HG03558 (cell line): ENCODE measurements at regions not wholly inside any gene's neighbourhood (a gene's known extent, or its start where the extent isn't known, plus 50 kb on each side); places are given as distances from the start of the nearest gene placed in this dataset.
"Not testable (repeated sequence)": the region's sequence is repeated elsewhere in the genome, so short reads cannot be mapped to it uniquely, and the experiment has no call there.

ENCODE experiments used
- ATAC-seq: cut with Tn5 transposase; IDR thresholded peaks from one replicate; pipeline ENCODE4 v1.9.1; 2021; ENCODE audit warnings: moderate number of reproducible peaks; ENCODE audit not compliant: unreplicated experiment; ENCODE audit errors: extremely low read depth

DNA sequence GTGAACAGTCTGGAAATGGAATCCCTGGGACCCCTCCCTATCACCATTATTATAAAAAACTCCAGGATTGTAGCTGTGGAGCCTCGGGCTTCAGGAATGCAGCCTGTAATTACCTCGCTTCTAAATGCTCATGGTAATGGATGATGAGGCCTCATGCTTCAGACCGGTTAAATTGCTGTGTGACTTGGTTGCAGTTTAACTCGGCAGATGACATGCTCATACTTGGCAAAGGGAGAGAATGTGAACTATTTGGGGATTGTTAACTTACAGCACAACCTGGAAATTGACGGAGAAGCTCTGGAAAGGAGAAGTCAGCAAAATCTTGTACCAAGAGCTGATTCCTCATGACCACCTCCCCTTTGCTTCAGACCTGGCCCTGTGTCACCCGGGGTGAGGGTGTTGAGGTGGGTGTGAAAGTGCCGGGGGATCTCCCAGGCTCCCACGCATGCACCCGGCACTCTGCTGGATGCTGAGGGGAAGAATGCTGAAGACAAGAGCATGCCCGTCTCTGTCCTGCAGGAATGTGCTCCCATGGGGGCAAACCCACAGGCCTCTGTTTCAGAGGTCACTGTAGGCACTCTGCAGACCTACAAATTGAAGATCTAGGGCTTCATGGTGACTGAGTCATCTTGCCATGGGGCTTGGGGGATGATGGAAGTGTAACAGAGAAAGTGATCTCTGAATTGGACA lies 364.8 kb downstream of the RPS6KC1 start:
- no peak for ATAC-seq

DNA sequence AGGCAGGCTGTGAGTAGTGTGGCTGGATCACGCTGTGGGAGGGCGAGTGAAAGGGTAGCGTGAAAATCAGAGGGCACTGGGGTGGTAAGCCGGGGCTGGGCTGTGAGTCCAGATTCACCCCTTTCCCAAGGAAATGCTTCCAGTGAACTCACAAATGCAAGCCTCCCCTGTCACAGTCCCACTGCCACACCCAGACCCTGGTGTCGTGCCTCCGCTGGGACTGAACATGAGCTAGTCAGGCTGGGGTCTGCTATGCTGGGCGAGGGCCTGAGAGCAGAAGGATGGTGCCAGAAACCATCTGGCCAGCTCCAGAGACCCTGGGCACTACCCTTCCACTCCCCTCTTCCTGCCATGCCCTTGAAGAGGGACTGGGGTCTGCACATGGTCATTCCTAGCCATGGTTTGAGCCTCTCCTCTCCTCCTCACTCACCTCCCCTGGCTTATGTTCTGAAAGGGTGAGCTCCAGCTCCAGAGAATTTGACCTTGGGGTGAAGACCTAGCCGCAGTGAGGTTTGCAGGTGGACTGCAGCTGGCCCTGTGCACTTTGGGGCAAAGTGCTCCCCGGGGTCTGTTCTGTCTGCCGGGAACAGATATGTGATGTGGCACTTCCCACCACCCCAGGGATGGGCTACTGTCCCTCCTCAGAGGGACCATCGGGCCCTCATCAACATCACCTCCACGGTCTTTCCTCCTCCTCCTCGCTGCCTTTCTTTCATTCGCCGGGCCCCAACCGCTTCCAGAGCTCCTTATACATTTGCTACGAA lies 365.6 kb downstream of the RPS6KC1 start:
- no peak for ATAC-seq

DNA sequence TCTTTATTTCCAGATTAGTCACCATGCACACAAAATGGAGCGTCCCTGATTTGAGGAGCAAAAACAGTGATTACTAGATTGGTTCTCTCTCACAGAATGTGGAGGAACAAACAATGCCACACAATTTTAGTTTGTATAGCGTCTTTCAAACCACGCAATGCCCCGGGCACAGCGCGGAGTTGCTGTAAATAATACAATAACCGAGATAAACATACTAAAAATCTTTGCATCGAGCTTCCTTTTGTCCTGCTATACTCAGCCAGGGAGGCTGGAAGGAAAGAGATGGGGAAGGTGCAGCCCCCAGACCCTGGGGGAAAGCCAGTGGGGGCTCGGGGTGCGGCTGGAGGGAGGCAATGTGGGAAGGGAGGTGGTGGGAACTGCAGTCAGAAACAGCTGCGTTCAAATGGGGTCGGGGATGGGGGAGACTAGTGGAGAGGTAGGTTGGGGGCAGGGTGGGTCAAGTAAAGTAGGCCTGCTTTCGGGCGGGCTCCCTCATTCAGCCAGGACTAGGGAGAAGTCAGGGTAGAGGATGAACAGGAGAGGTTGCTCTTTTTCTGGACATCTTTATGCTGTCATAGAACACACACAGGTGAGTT lies 366.3 kb downstream of the RPS6KC1 start:
- no peak for ATAC-seq

- ATAC-seq: no peak
These were observed 366.8 kb downstream of the RPS6KC1 start for GRCh38 chr1:213417846-213418245.

GRCh38 chr1:213418268-213419071 lies 367.4 kb downstream of the RPS6KC1 start:
- ATAC-seq: no peak

DNA sequence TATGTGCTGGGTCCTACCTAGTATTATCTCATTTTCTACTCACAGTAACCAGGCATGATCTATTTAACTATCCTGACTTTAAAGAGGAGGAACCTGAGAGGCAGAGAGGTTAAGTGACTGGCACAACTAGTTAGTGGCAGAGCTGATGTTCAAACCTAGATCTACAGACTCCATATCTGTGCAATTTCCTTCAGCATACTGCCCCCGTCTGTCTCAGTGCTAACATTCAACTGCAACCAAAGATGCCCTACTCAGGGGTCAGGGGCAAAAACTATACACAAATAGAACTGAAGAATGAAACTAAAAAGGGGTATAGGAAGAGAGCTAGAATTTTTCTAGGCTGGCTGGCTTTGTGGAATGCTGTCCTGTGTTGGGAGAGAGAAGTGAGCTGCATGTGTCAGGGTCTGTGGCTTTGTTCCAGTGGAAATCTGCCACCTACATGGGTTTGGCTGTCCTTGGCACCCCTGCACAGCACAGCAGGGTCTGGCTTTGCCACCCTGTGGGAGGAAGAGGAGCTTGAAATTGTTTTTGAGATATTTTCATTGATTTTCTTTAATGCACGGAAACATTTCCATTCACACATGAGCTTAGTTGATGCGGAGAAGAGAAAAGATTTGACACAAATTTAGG lies 368.5 kb downstream of the RPS6KC1 start:
- ATAC-seq: no peak

- not testable (repeated sequence) for ATAC-seq
These were observed 370.1 kb downstream of the RPS6KC1 start for GRCh38 chr1:213421178-213421577.

GRCh38 chr1:213423041-213423440 lies 372.0 kb downstream of the RPS6KC1 start:
- ATAC-seq: no peak

GRCh38 chr1:213423605-213424004 lies 372.6 kb downstream of the RPS6KC1 start:
- no peak for ATAC-seq

- ATAC-seq: no peak
These were observed 374.5 kb downstream of the RPS6KC1 start for GRCh38 chr1:213425376-213426030.

- no peak for ATAC-seq
These were observed 378.6 kb downstream of the RPS6KC1 start for GRCh38 chr1:213429642-213430041.

DNA sequence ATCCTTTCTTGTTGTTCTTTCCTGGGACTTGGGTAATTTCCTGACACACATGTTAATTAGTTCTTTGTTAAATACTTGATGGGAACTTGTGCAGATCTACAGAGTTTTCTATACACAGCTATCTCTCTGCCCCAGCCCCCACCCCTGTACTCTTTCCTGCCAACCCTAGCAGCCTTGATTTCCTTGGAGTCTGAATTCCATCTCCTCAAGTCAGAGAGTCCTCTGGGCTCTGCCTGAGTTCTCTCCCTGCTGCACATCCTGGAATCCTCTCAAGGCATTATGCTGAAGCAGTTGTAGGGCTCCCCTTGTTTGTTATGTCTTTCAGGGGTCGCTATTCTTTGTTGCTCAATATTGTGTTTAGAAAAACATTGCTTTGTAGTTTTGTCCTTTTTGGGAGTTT lies 384.7 kb downstream of the RPS6KC1 start:
- ATAC-seq: no peak

DNA sequence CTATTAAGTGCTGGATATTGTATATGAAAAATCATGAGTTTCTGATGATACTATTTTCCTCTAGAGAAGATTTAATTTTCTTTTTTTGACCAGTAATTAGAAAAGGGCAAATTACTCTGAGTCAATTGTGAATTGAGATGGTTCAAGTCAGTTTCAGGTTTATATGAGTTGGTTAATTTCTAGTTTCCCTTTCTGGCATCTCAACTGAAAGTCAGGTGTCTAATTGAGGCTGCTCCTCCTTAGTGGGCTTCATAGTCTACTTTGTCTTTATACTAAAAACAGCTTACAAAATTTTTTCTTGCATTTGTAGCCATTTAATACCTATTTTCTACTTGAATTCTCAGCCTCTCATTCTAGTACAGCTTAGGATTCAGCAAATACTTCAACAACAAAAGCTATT lies 387.3 kb downstream of the RPS6KC1 start:
- no peak for ATAC-seq

- no peak for ATAC-seq
These were observed 388.7 kb downstream of the RPS6KC1 start for GRCh38 chr1:213439703-213440102.

GRCh38 chr1:213440766-213441165 lies 389.7 kb downstream of the RPS6KC1 start:
- no peak for ATAC-seq

GRCh38 chr1:213443415-213443814 lies 392.4 kb downstream of the RPS6KC1 start:
- ATAC-seq: no peak

GRCh38 chr1:213444224-213444623 lies 393.2 kb downstream of the RPS6KC1 start:
- no peak for ATAC-seq

DNA sequence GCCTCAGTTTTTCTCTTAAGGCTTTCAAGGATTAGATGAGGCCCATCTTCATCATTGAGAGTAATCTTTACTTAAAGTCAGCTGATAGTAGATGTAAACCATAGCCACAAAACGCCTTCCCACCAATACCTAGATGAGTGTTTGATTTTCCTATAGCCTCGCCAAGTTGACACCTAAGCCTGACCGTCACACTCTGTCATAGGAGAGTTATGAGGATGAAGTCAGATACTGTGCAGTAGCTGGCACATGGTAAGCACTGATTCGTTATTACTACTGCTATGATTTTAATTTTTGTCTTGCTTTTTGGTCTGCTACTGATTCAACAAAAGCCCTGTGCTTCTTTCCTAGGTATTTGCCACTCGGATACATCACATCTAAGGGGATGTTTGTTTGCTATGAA lies 395.5 kb downstream of the RPS6KC1 start:
- no peak for ATAC-seq

GRCh38 chr1:213448360-213448759 lies 397.3 kb downstream of the RPS6KC1 start:
- ATAC-seq: no peak

DNA sequence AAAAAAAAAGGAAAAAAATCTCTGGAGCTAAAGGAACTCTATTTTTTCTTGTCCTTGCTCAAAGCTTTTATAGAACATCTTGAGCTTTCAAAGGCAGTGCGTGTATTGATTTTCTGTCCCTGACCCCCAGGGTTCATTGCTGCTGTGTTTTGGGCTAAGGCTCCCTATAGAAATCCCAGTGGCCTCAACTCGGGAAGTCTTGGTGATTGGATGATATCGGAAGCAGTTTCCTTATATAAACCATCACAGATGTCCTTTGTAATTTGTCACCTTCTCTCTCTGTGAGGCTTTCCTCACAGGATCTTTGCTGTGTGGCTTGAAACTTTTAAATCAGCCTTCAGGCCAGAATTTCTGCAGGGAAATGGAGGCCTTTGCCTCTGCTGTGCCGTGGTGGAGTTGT lies 397.7 kb downstream of the RPS6KC1 start:
- no peak for ATAC-seq
